ENCODE measurements at regions not wholly inside any gene's neighbourhood (a gene's known extent, or its start where the extent isn't known, plus 50 kb on each side); places are given as distances from the start of the nearest gene placed in this dataset.

DNA sequence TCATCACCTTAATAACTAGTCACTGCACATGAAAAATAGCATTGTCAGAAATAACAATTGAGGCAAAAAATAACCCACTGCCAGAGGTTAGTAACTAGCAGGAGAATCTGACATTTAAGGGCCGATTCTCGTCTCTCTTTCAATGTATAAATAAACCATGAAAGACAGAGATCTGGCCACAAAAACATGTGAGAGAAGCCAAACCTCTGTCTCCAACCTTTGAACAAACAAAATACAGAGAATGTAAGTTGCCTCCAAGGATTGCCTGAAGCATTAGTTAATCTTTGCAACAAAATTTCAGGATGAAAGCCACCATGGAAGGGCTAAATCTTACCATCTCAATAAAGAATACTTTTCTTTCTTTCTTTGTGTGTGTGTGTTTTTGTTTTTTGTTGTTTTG lies 257.4 kb upstream of the TMTC1 start:
- Histone ChIP-seq H3K4me2 (ENCODE audit: low read depth, low read length, poor library complexity, severe bottlenecking) (no peak overlapping the region), H3K4me3 (ENCODE audit: low read length, poor library complexity, severe bottlenecking) (no peak overlapping the region), H3K79me2 (ENCODE audit: insufficient read depth, low read length) (no peaks in the 10 kb centered on the region), H3K4me1 (ENCODE audit: insufficient read depth, low read length, poor library complexity, severe bottlenecking) (no peaks in the 10 kb centered on the region), H4K20me1 (ENCODE audit: insufficient read depth, low read length, poor library complexity, severe bottlenecking) (no peaks in the 10 kb centered on the region), H3K36me3 (ENCODE audit: insufficient read depth, low read length) (no peaks in the 10 kb centered on the region), H3K9ac (ENCODE audit: low read depth, low read length, poor library complexity, severe bottlenecking) (no peak overlapping the region), H3F3A (ENCODE audit: low read depth) (no peaks in the 10 kb centered on the region), H3K27me3 (ENCODE audit: insufficient read depth, low read length, poor library complexity, severe bottlenecking) (no peaks in the 10 kb centered on the region), H3K9me2 (replicated peaks; ENCODE audit: low read depth, low read length) (no peaks in the 10 kb centered on the region), H2AFZ (ENCODE audit: low read length) (no peak overlapping the region), H3K9me3 (ENCODE audit: insufficient read depth, low read depth, low read length) (no peaks in the 10 kb centered on the region; the same call in 1 of the 2 replicates)
- TF ChIP-seq EZH2phosphoT487 (IDR thresholded peaks at IDR 0.05; ENCODE audit: borderline replicate concordance) (no peak), CTCF (conservative IDR thresholded peaks at IDR 0.05; ENCODE audit: low read length) (no peak)

GRCh38 chr12:30030693-30031374 lies 247.1 kb upstream of the TMTC1 start:
- H3K4me2 ChIP-seq (ENCODE audit: low read depth, low read length, poor library complexity, severe bottlenecking) = no peak overlapping the region
- H3F3A ChIP-seq (ENCODE audit: low read depth) = no peaks in the 10 kb centered on the region
- no peak overlapping the region for H3K9ac ChIP-seq (ENCODE audit: low read depth, low read length, poor library complexity, severe bottlenecking)
- no peaks in the 10 kb centered on the region for H3K9me2 ChIP-seq (replicated peaks; ENCODE audit: low read depth, low read length)
- H2AFZ ChIP-seq (ENCODE audit: low read length) = no peak overlapping the region
- no peaks in the 10 kb centered on the region for H3K27me3 ChIP-seq (ENCODE audit: insufficient read depth, low read length, poor library complexity, severe bottlenecking)
- no peaks in the 10 kb centered on the region for H4K20me1 ChIP-seq (ENCODE audit: insufficient read depth, low read length, poor library complexity, severe bottlenecking)
- no peak overlapping the region for H3K4me3 ChIP-seq (ENCODE audit: low read length, poor library complexity, severe bottlenecking)
- no peaks in the 10 kb centered on the region for H3K79me2 ChIP-seq (ENCODE audit: insufficient read depth, low read length)
- no peaks in the 10 kb centered on the region for H3K36me3 ChIP-seq (ENCODE audit: insufficient read depth, low read length)
- H3K4me1 ChIP-seq (ENCODE audit: insufficient read depth, low read length, poor library complexity, severe bottlenecking) = no peaks in the 10 kb centered on the region
- no peaks in the 10 kb centered on the region for H3K9me3 ChIP-seq (ENCODE audit: insufficient read depth, low read depth, low read length)
- TF ChIP-seq EZH2phosphoT487 (IDR thresholded peaks at IDR 0.05; ENCODE audit: borderline replicate concordance) (no peak), CTCF (conservative IDR thresholded peaks at IDR 0.05; ENCODE audit: low read length) (no peak)

GRCh38 chr12:30026621-30027234 lies 243.0 kb upstream of the TMTC1 start:
- no peaks in the 10 kb centered on the region for H3F3A ChIP-seq (ENCODE audit: low read depth)
- H3K4me1 ChIP-seq (ENCODE audit: insufficient read depth, low read length, poor library complexity, severe bottlenecking) = no peaks in the 10 kb centered on the region
- no peaks in the 10 kb centered on the region for H3K9me3 ChIP-seq (ENCODE audit: insufficient read depth, low read depth, low read length)
- no peak overlapping the region for H3K4me2 ChIP-seq (ENCODE audit: low read depth, low read length, poor library complexity, severe bottlenecking)
- TF ChIP-seq EZH2phosphoT487 (IDR thresholded peaks at IDR 0.05; ENCODE audit: borderline replicate concordance) = no peak
- no peak for TF ChIP-seq CTCF (conservative IDR thresholded peaks at IDR 0.05; ENCODE audit: low read length)
- H3K4me3 ChIP-seq (ENCODE audit: low read length, poor library complexity, severe bottlenecking) = no peak overlapping the region
- H3K27me3 ChIP-seq (ENCODE audit: insufficient read depth, low read length, poor library complexity, severe bottlenecking) = no peaks in the 10 kb centered on the region
- no peak overlapping the region for H3K9ac ChIP-seq (ENCODE audit: low read depth, low read length, poor library complexity, severe bottlenecking)
- H3K36me3 ChIP-seq (ENCODE audit: insufficient read depth, low read length) = no peaks in the 10 kb centered on the region
- H3K9me2 ChIP-seq (replicated peaks; ENCODE audit: low read depth, low read length) = no peaks in the 10 kb centered on the region
- H2AFZ ChIP-seq (ENCODE audit: low read length) = no peak overlapping the region
- H3K79me2 ChIP-seq (ENCODE audit: insufficient read depth, low read length) = no peaks in the 10 kb centered on the region
- no peaks in the 10 kb centered on the region for H4K20me1 ChIP-seq (ENCODE audit: insufficient read depth, low read length, poor library complexity, severe bottlenecking)

Measured in Loucy (cell line).